IPS-NIHi11 (cell line): ENCODE measurements at regions not wholly inside any gene's neighbourhood (a gene's known extent, or its start where the extent isn't known, plus 50 kb on each side); places are given as distances from the start of the nearest gene placed in this dataset.

Experiments
- DNase-seq: peaks from one replicate; pipeline ENCODE4 v3.0.0; 2012; ENCODE audit warnings: mixed read lengths, low spot score

GRCh38 chr1:219669556-219669955, 56.7 kb upstream of the ZC3H11B start:
- DNase-seq, result no peak

GRCh38 chr1:219669042-219669441, 56.1 kb upstream of the ZC3H11B start:
- no peak for DNase-seq

DNA sequence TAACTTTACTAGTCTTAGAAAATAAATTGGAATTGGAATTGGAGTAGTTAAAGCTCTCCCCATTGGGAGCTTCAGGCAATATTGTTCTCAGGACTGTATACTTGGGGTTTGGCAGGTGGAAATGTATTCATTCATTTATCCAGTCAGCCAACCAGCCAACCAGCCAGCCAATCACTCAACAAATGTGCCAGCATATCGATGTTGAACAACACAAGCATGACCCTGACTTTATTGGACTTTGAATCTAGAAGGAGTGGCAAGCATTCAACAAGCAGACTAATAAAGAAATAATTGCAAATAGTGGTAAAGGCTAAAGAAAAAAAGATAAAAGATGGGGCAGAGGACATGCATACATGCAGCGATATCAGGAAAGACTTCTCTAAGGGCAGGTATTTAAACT, 55.5 kb upstream of the ZC3H11B start:
- DNase-seq, result no peak

GRCh38 chr1:219666242-219666641, 53.3 kb upstream of the ZC3H11B start:
- no peak for DNase-seq

- DNase-seq, result no peak
These were observed 52.2 kb upstream of the ZC3H11B start for GRCh38 chr1:219665089-219665488.

- no peak for DNase-seq
These were observed 51.6 kb upstream of the ZC3H11B start for GRCh38 chr1:219664310-219665029.
